ENCODE measurements at regions not wholly inside any gene's neighbourhood (a gene's known extent, or its start where the extent isn't known, plus 50 kb on each side); places are given as distances from the start of the nearest gene placed in this dataset.

DNA sequence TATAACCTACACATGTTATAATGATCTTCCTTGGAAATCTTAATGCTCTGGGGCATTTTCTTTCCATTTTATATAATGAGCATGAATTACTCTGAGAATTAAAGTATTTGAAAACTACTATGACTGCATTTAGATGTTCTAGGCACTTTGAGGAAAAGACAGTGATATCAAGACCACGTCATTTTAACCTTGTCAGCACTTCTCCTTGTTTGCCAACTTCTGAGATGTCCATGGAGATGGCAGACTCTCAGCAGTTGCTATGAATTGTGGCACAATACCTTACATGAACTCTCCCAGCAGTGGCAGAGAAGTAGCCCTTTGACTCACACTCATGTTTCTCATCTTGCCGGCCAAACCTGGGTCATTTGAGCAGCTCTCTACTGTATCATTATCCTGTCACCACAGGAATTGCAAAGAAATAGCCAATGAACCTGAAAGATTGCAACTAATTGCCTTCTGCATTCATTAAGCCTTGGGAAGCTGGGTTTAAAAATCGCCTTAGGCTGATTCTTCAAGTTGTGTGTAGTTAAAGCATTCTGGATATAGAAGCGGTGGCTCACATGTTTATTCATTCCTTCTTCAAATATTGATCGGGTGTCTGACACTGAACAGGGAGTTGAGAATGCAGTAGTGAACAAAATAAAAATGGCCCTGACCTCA, 272.2 kb upstream of the CFAP20DC start:
- peak; percentile 33 for DNase-seq

DNA sequence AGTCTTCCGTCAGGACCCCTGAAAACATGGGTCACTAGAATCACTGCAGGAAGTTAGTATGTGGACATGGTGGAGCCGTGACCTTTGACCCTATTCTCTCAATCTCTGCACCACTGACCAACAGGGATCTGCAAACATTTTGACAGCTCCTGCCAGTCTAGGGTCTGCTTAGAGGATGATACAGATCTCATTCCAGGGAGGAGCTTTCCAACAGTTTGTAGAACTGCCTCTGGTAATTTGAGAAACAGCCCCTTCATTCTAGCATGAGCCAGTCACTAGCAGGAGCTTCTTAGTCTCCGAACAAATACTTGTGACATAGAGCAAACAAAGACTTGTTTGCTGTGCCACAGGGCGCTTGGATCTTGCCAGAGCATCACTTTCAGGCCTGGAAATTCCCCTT, 270.3 kb upstream of the CFAP20DC start:
- no peak for DNase-seq

DNA sequence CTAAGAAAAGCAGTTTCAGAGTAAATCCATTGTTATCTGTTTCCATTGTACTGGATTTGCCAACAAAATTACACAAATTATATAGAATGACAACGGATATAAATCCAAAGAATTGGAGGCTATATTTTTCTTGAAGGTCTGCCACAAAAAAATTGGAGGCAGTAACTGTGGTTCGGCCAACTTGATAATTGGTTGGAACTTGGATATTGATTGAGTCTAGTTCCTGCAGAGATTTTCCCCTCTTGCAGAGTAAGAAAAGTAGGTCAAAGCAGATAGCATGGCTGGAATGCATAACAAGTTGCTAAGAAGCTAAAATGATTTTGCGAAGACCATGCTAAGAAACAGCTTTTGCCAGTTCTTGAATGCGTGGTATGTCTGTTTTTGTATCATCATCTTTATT, 269.6 kb upstream of the CFAP20DC start:
- DNase-seq = no peak

DNA sequence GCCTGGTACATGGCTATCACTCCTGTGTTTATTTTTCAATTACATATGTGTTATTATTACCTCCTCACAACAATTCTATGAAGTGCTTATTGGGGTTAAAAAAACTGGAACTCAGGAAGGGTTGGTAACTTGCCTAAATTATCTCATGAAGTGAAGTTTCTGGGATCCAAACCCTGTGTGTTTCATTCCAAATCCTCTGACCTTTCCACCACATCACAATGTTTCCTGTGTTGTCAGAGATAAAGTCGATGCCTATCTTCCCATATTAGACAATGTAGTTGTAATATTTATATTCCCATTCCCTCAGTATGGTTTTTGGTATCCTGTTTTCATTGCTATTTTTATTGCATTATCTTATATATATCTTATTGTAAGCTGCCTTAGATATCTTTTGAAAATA, 269.1 kb upstream of the CFAP20DC start:
- no peak for DNase-seq

GRCh38 chr3:59317386-59317785, 267.6 kb upstream of the CFAP20DC start:
- DNase-seq = no peak

GRCh38 chr3:59316688-59317275, 267.0 kb upstream of the CFAP20DC start:
- no peak for DNase-seq

DNA sequence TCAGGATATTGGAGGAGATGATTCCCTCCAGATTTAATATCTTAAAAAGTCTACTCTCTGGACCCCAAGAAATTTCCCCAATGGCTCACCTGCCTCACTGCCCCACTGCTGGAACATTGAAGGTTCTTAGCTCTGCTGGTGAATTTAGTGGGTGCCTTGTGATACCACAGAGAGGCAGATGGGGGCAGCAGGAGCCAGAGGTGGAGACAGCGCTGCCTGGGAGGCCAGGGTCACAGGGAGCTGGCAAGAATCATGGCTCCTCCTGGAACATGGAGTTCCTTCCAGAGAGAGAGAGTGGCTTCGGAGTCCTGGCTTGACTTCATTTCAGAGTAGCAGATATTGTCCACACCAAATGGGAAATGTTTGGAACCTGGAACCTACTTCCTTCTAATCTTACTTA, 263.5 kb upstream of the CFAP20DC start:
- no peak for DNase-seq

DNA sequence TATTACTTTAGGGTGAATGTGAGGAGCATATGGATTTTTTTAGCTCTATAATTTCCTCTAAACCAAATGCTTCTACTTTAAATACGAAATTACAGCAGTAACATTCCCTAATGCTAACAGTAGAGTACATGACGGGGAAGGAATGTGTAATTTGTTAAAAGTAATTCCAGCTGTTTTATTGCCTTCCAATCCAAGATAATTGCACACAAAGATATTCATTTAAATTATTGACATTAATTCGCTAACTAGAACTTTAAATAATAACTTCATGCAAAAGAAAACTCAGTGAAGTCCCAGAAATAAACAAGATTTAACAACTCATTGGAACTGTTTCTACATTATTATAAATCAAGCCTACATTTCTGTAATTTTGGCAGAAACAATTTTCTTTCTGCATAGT, 261.4 kb upstream of the CFAP20DC start:
- no peak for DNase-seq

DNA sequence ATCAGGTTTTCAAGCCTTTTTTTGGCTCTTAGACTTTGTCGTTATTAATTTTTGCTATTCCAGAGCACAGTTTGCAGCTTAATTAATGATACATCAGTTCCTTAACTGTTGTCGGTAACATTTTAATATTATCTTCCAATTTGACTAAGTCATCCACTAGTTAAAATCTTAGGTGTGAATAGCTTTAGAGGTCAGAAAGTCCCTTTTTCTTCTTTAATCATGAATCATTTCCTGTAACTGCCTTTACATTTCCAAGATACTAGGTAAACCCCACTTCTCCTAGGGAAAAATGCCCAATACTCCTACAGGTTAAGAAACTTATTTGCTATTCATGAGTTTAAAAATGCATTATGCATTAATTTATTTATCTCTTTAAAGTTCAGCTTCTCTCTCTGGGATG, 260.9 kb upstream of the CFAP20DC start:
- no peak for DNase-seq

- DNase-seq = no peak
These were observed 258.9 kb upstream of the CFAP20DC start for GRCh38 chr3:59308684-59309083.

- DNase-seq = no peak
These were observed 258.2 kb upstream of the CFAP20DC start for GRCh38 chr3:59308001-59308400.

GRCh38 chr3:59306436-59306835, 256.6 kb upstream of the CFAP20DC start:
- no peak for DNase-seq

- DNase-seq = no peak
These were observed 254.5 kb upstream of the CFAP20DC start for GRCh38 chr3:59304296-59304695.

DNA sequence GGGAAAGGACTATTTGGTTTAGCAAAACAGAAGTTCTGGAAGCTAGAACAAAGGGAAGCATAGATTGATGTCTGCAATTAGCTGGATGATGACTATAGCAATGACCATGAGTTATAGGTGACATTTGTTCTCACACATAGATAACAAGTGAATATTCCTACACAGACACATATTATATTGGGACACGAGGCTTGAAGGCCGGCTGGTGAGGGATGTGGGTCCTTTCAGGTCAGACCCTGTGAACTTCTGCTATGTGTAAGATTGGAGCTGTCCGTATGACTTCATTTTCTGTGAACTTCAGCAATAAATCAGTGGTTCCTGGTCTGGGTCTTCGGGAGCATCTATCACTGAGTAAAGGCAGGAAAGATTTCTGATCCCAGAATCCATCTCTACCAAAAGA, 253.6 kb upstream of the CFAP20DC start:
- DNase-seq = no peak

DNA sequence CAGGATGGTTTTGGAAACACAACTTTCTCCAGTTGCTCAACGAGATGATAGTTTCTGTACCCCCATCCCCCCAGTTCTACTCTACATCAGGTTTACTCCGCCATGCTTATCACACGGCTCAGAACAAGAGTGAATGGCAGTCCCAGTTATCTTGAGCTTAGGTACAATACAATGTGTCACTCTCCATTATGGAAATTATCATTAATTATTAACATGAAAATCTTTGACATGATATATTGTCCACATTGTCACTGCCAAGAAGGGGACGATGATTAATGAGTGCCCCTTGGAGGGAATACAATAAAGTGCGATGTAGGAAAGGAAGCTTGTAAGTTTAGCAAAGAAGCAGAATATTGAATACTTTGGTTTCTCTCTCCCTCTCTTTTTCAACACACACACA, 252.6 kb upstream of the CFAP20DC start:
- no peak for DNase-seq

GRCh38 chr3:59300733-59301132, 250.9 kb upstream of the CFAP20DC start:
- DNase-seq = no peak

GRCh38 chr3:59299561-59299960, 249.7 kb upstream of the CFAP20DC start:
- no peak for DNase-seq

- DNase-seq = no peak
These were observed 240.5 kb upstream of the CFAP20DC start for GRCh38 chr3:59290358-59290757.

GRCh38 chr3:59289831-59290230, 240.0 kb upstream of the CFAP20DC start:
- no peak for DNase-seq

- DNase-seq = no peak
These were observed 239.1 kb upstream of the CFAP20DC start for GRCh38 chr3:59288951-59289350.

GRCh38 chr3:59286791-59287531, 237.1 kb upstream of the CFAP20DC start:
- DNase-seq = no peak

GRCh38 chr3:59285560-59285959, 235.7 kb upstream of the CFAP20DC start:
- DNase-seq = no peak

DNA sequence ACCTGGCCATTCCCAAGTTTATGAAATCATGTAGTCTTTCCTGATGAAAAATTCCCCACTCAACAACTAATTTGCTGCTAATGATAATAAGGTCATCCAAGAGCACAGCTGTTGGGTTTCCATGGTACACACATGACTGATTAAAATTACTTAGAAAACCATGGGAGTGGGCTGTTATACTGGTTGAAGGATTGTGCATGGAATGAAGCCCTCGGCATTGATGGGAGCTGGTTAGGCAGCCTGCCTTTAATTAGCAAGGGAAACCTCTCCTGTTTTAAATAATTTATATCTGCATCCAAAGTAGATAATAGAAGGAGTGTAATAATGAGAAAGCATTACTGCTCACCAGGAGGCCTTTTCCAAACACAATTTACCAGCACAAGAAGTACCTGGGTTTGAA, 235.1 kb upstream of the CFAP20DC start:
- no peak for DNase-seq

DNA sequence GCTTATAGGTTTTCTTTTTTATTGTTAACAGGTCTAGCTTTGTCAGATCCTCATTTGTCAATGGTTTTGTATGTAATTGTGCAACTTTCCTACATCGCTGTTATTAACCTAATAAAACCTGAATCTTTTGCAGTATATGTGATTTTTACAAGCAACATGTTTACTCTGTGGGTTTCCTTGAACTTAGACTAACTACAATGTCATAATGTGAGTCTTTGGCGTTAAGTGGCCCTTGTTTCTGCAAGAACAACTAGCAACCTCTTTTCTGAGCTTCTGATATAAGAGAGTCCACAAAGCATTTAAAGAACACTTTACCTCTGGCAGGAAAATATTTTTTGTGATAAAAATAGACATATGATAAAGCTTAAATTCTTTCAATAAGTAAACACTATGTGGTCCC, 230.3 kb upstream of the CFAP20DC start:
- no peak for DNase-seq

- DNase-seq = no peak
These were observed 228.0 kb upstream of the CFAP20DC start for GRCh38 chr3:59277816-59278215.

Data from NCI-H2227 treated with DMSO at 0.1 percent for 48 hours (cell line).